B cell (primary cell): ENCODE measurements at regions not wholly inside any gene's neighbourhood (a gene's known extent, or its start where the extent isn't known, plus 50 kb on each side); places are given as distances from the start of the nearest gene placed in this dataset.

Source experiments
- EZH2 ChIP-seq: IDR thresholded peaks from 2 replicates; pipeline ENCODE4 v1.6.1; 2012; ENCODE audit warnings: borderline replicate concordance, low read depth, mild to moderate bottlenecking, moderate library complexity, low read length; ENCODE audit not compliant: insufficient read depth, poor library complexity, severe bottlenecking
- TF ChIP-seq, protein P1 (sequence below): fragments of 200-600 bp; IDR thresholded peaks from one replicate; pipeline ENCODE4 v1.8.0; 2022; ENCODE audit warnings: antibody characterized with exemption, mild to moderate bottlenecking

DNA sequence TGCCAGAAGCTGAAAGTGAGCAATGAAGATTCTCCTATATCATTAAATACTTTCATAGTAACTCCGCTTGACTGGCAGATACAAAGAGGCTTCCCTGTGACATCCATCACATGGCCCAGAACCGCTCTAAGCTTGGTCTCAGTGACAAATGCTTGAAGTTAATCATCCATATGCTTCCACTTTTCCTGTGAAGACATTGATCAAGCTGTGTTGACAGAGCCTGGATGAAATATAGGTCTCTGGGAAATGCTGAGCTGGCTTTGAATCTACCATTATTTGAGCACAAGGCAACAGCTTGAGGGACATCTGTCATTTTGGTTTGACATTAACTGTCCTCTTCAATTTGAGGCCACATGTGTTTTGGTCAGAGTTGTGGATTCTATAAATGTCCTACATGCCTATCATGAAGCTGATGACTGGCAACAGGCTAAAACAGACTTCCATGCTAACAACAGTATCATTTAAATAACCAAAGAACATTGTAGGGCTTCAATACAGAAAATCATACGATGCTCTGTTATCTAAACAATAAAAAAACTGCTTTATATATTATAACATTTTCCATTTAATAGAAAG, 402.2 kb upstream of the IRAK1BP1 start:
- TF ChIP-seq, protein P1, sequence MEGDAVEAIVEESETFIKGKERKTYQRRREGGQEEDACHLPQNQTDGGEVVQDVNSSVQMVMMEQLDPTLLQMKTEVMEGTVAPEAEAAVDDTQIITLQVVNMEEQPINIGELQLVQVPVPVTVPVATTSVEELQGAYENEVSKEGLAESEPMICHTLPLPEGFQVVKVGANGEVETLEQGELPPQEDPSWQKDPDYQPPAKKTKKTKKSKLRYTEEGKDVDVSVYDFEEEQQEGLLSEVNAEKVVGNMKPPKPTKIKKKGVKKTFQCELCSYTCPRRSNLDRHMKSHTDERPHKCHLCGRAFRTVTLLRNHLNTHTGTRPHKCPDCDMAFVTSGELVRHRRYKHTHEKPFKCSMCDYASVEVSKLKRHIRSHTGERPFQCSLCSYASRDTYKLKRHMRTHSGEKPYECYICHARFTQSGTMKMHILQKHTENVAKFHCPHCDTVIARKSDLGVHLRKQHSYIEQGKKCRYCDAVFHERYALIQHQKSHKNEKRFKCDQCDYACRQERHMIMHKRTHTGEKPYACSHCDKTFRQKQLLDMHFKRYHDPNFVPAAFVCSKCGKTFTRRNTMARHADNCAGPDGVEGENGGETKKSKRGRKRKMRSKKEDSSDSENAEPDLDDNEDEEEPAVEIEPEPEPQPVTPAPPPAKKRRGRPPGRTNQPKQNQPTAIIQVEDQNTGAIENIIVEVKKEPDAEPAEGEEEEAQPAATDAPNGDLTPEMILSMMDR = no peak
- no peak for TF ChIP-seq EZH2
